Common myeloid progenitor, CD34-positive (primary cell): ENCODE measurements at regions not wholly inside any gene's neighbourhood (a gene's known extent, or its start where the extent isn't known, plus 50 kb on each side); places are given as distances from the start of the nearest gene placed in this dataset.

Source experiments
- CTCF ChIA-PET: fragments of 350-600 bp; sonication (Branson Sonifier 250); formaldehyde crosslinking; loops from one replicate; lab custom pipeline; 2021; ENCODE audit warnings: antibody characterized with exemption; lab: Charles Lee
- POLR2A ChIA-PET: fragments of 350-600 bp; sonication (Branson Sonifier 250); formaldehyde crosslinking; loops from one replicate; lab custom pipeline; 2021; ENCODE audit warnings: antibody characterized with exemption; lab: Charles Lee
- DNase-seq, 3 donors: peaks; one replicate each; pipeline versions ENCODE4 v3.0.0 to v3.0.0-alpha.2; 2013
- H3K27ac ChIP-seq, 2 experiments: 1 replicate in 1 of 2; 2 replicates in 1 of 2; pipeline ENCODE4 v1.7.0; 2013; ENCODE audit warnings: inconsistent platforms in 2 of 2, low read length in 2 of 2, mild to moderate bottlenecking in 2 of 2, low read depth in 1 of 2, moderate library complexity in 1 of 2; ENCODE audit not compliant: severe bottlenecking in 2 of 2, insufficient read depth in 1 of 2, poor library complexity in 1 of 2
- H3K27me3 ChIP-seq, 5 experiments: replicated peaks in 2 of 5; 1 replicate in 3 of 5; 2 replicates in 2 of 5; pipeline versions ENCODE4 v1.6.1 to v1.7.0; 2013; ENCODE audit warnings: low read length in 4 of 5, mild to moderate bottlenecking in 2 of 5, moderate library complexity in 2 of 5, inconsistent platforms in 1 of 5; ENCODE audit not compliant: insufficient read depth in 5 of 5, control insufficient read depth in 4 of 5
- H3K36me3 ChIP-seq, 4 experiments: 1 replicate in 2 of 4; 2 replicates in 2 of 4; pipeline versions ENCODE4 v1.6.1 to v1.7.0; 2013; ENCODE audit warnings: low read length in 3 of 4, control low read depth in 1 of 4, mild to moderate bottlenecking in 1 of 4; ENCODE audit not compliant: control insufficient read depth in 4 of 4, insufficient read depth in 4 of 4
- H3K4me1 ChIP-seq, 4 experiments: 1 replicate in 3 of 4; 2 replicates in 1 of 4; pipeline versions ENCODE4 v1.6.1 to v1.7.1; 2013; ENCODE audit warnings: low read length in 3 of 4, mild to moderate bottlenecking in 3 of 4, control low read depth in 1 of 4, inconsistent platforms in 1 of 4, moderate library complexity in 1 of 4; ENCODE audit not compliant: control insufficient read depth in 4 of 4, insufficient read depth in 4 of 4; ENCODE audit errors: control extremely low read depth in 1 of 4
- H3K4me3 ChIP-seq, 7 experiments: 1 replicate in 4 of 7; 2 replicates in 3 of 7; pipeline versions ENCODE4 v1.5.1 to v1.7.0; 2013; ENCODE audit warnings: mild to moderate bottlenecking in 7 of 7, low read length in 6 of 7, moderate library complexity in 6 of 7, inconsistent platforms in 2 of 7, low read depth in 2 of 7, control low read depth in 1 of 7; ENCODE audit not compliant: insufficient read depth in 4 of 7, control insufficient read depth in 1 of 7; ENCODE audit errors: extremely low read depth in 1 of 7
- H3K9me3 ChIP-seq, 5 experiments: 1 replicate in 4 of 5; 2 replicates in 1 of 5; pipeline versions ENCODE4 v1.6.1 to v1.7.1; 2013; ENCODE audit warnings: low read length in 4 of 5, mild to moderate bottlenecking in 2 of 5, inconsistent platforms in 1 of 5, low read depth in 1 of 5, moderate library complexity in 1 of 5; ENCODE audit not compliant: control insufficient read depth in 4 of 5, insufficient read depth in 2 of 5; ENCODE audit errors: control extremely low read depth in 1 of 5
- WGBS: methylation state at CpG from one replicate; pipeline ENCODE4 v1.1.5; 2013; ENCODE audit not compliant: insufficient coverage; 5-methylcytosine and 5-hydroxymethylcytosine counted together

- H3K36me3 ChIP-seq, result no peaks in the 10 kb centered on the region
- 97% methylated on average over 4 of the region's 7 CpGs for WGBS
- ChIA-PET POLR2A (no interaction called here), CTCF (no interaction called here)
- DNase-seq, result no peak
- no peaks in the 10 kb centered on the region for H3K4me1 ChIP-seq
- peaks cover 0 to 2% (median 0%) of the 10 kb centered on the region in 5 experiments for H3K9me3 ChIP-seq
- H3K27ac ChIP-seq, result no peak overlapping the region
- H3K4me3 ChIP-seq, result no peak overlapping the region
- no peaks in the 10 kb centered on the region for H3K27me3 ChIP-seq
Observed at GRCh38 chr21:19781881-19782652, 1216.1 kb upstream of the NCAM2 start.

GRCh38 chr21:19785941-19786340, 1212.3 kb upstream of the NCAM2 start:
- H3K4me3 ChIP-seq, result no peak overlapping the region
- H3K9me3 ChIP-seq, result peaks cover 0 to 2% (median 0%) of the 10 kb centered on the region in 5 experiments
- WGBS, result 100% methylated on average over 1 of the region's 3 CpGs
- ChIA-PET CTCF (interaction anchor here (0.8 kb wide), 1 partner anchor 11 kb away, joined by 3 read pairs; no protein-coding TSS in a partner anchor), POLR2A (no interaction called here)
- no peak overlapping the region for H3K27ac ChIP-seq
- no peaks in the 10 kb centered on the region for H3K4me1 ChIP-seq
- no peaks in the 10 kb centered on the region for H3K36me3 ChIP-seq
- DNase-seq, result no peak
- no peaks in the 10 kb centered on the region for H3K27me3 ChIP-seq

- 83% methylated on average over 2 of the region's 4 CpGs for WGBS
- H3K4me3 ChIP-seq, result no peak overlapping the region
- ChIA-PET POLR2A (no interaction called here), CTCF (no interaction called here)
- no peaks in the 10 kb centered on the region for H3K4me1 ChIP-seq
- H3K27me3 ChIP-seq, result no peaks in the 10 kb centered on the region
- no peaks in the 10 kb centered on the region for H3K9me3 ChIP-seq
- H3K27ac ChIP-seq, result no peak overlapping the region
- no peaks in the 10 kb centered on the region for H3K36me3 ChIP-seq
- no peak for DNase-seq
Observed at GRCh38 chr21:19792004-19792403, 1206.2 kb upstream of the NCAM2 start.

GRCh38 chr21:19807201-19807600, 1191.0 kb upstream of the NCAM2 start:
- Histone ChIP-seq H3K27ac (no peak overlapping the region), H3K27me3 (no peaks in the 10 kb centered on the region), H3K9me3 (no peaks in the 10 kb centered on the region), H3K36me3 (no peaks in the 10 kb centered on the region), H3K4me3 (no peak overlapping the region), H3K4me1 (no peaks in the 10 kb centered on the region)
- WGBS, result no CpG with 5 or more reads among the region's 1 CpG
- POLR2A ChIA-PET, result no interaction called here
- DNase-seq, result no peak
- CTCF ChIA-PET, result no interaction called here

- Histone ChIP-seq H3K27me3 (no peaks in the 10 kb centered on the region), H3K4me3 (no peak overlapping the region), H3K36me3 (no peaks in the 10 kb centered on the region), H3K4me1 (no peaks in the 10 kb centered on the region), H3K9me3 (no peaks in the 10 kb centered on the region), H3K27ac (no peak overlapping the region)
- no peak for DNase-seq
- 68% methylated on average over 4 of the region's 5 CpGs for WGBS
- CTCF ChIA-PET, result no interaction called here
- POLR2A ChIA-PET, result interaction anchor here (0.6 kb wide), 1 partner anchor 174 kb away, joined by 3 read pairs; no protein-coding TSS in a partner anchor
Observed at GRCh38 chr21:19810779-19811178, 1187.4 kb upstream of the NCAM2 start.

GRCh38 chr21:19830446-19830845, 1167.8 kb upstream of the NCAM2 start:
- H3K9me3 ChIP-seq, result peaks cover 0 to 7% (median 0%) of the 10 kb centered on the region in 5 experiments
- no peak overlapping the region for H3K27ac ChIP-seq
- no peak overlapping the region for H3K4me3 ChIP-seq
- CTCF ChIA-PET, result no interaction called here
- 0% methylated on average over 1 of the region's 2 CpGs for WGBS
- POLR2A ChIA-PET, result no interaction called here
- no peaks in the 10 kb centered on the region for H3K36me3 ChIP-seq
- peaks cover 0 to 19% (median 5%) of the 10 kb centered on the region in 4 experiments for H3K4me1 ChIP-seq
- no peaks in the 10 kb centered on the region for H3K27me3 ChIP-seq
- DNase-seq, result peak in 2 of 3 donors; percentile 24 to 54

GRCh38 chr21:19832551-19832950, 1165.7 kb upstream of the NCAM2 start:
- ChIA-PET CTCF (no interaction called here), POLR2A (no interaction called here)
- Histone ChIP-seq H3K4me1 (peaks cover 0 to 23% (median 6%) of the 10 kb centered on the region in 4 experiments), H3K4me3 (no peak overlapping the region), H3K36me3 (no peaks in the 10 kb centered on the region), H3K9me3 (no peaks in the 10 kb centered on the region), H3K27ac (no peak overlapping the region), H3K27me3 (no peaks in the 10 kb centered on the region)
- peak in 2 of 3 donors; percentile 5 to 17 for DNase-seq
- no CpG with 5 or more reads among the region's 2 CpGs for whole genome bisulfite sequencing
